ENCODE measurements at regions not wholly inside any gene's neighbourhood (a gene's known extent, or its start where the extent isn't known, plus 50 kb on each side); places are given as distances from the start of the nearest gene placed in this dataset.

DNA sequence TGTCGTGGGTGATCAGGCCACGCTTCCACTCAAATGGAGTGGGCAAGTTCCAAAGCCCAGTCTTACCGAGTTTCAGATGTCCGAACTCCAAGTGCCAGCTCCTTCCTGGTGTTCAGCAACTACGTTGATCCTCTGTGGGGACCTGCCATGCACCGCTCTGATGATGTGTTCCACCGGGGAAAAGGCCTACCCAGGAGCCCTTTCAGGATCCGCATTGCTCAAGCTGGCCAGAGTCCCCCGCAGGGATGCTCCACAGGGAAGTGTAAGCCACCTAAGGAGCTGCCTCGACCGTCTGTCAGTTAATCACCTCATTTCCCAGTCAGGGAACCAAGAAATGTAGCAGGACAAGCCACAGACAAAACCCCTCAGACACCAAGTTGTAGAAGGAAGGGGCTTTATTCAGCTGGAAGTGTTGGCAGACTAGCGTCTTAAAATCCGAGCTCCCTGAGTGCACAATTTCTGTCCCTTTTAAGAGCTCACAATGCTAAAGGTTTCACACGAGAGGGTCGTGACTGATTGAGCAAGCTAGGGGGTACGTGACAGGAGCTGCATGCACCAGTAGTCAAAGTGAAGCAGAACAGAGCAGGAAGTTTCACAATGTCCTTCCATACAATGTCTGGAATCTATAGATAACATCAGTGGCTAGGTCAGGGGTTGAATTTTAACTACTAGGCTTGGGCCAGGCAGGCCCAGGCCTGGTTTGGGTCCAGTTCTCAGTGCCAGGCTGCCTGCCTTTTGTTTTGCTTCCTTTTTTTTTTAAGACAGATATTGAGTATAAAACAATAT, 126.2 kb upstream of the ZDHHC15 start:
- no peak for TF ChIP-seq CTCF (IDR thresholded peaks at IDR 0.05)
- TF ChIP-seq, protein P1, sequence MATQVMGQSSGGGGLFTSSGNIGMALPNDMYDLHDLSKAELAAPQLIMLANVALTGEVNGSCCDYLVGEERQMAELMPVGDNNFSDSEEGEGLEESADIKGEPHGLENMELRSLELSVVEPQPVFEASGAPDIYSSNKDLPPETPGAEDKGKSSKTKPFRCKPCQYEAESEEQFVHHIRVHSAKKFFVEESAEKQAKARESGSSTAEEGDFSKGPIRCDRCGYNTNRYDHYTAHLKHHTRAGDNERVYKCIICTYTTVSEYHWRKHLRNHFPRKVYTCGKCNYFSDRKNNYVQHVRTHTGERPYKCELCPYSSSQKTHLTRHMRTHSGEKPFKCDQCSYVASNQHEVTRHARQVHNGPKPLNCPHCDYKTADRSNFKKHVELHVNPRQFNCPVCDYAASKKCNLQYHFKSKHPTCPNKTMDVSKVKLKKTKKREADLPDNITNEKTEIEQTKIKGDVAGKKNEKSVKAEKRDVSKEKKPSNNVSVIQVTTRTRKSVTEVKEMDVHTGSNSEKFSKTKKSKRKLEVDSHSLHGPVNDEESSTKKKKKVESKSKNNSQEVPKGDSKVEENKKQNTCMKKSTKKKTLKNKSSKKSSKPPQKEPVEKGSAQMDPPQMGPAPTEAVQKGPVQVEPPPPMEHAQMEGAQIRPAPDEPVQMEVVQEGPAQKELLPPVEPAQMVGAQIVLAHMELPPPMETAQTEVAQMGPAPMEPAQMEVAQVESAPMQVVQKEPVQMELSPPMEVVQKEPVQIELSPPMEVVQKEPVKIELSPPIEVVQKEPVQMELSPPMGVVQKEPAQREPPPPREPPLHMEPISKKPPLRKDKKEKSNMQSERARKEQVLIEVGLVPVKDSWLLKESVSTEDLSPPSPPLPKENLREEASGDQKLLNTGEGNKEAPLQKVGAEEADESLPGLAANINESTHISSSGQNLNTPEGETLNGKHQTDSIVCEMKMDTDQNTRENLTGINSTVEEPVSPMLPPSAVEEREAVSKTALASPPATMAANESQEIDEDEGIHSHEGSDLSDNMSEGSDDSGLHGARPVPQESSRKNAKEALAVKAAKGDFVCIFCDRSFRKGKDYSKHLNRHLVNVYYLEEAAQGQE (IDR thresholded peaks at IDR 0.05; ENCODE audit: insufficient read depth in 1 of 2, low read depth in 2 of 2, low read length in 1 of 2): no peak
